Esophagus muscularis mucosa (tissue), 4 donors: ENCODE measurements at regions not wholly inside any gene's neighbourhood (a gene's known extent, or its start where the extent isn't known, plus 50 kb on each side); places are given as distances from the start of the nearest gene placed in this dataset.

Experiments used
- DNase-seq: peaks from one replicate; pipeline ENCODE4 v3.0.0-alpha.2; 2017; ENCODE audit errors: extremely low spot score
- H3K27ac ChIP-seq, 4 donors: fragments of 200-600 bp; sonication (generic); replicated peaks in 1 of 4; 1 replicate in 3 of 4; 2 replicates in 1 of 4; pipeline ENCODE4 v1.5.1; 2016 to 2019; ENCODE audit warnings: mild to moderate bottlenecking in 1 of 4
- H3K27me3 ChIP-seq, 4 donors: fragments of 200-600 bp; sonication (generic); one replicate each; pipeline versions ENCODE4 v1.5.1 to v1.6.0; 2016 to 2019
- H3K36me3 ChIP-seq, 4 donors: fragments of 200-600 bp; sonication (generic); one replicate each; pipeline ENCODE4 v1.5.1; 2016 to 2019
- H3K4me1 ChIP-seq, 4 donors: fragments of 200-600 bp; sonication (generic); one replicate each; pipeline ENCODE4 v1.5.1; 2016 to 2019
- H3K4me3 ChIP-seq, 4 donors: fragments of 200-600 bp; sonication (generic); 1 replicate in 2 of 4; 2 replicates in 2 of 4; pipeline ENCODE4 v1.5.1; 2016 to 2019; ENCODE audit warnings: mild to moderate bottlenecking in 4 of 4, moderate library complexity in 1 of 4
- H3K9me3 ChIP-seq, 4 donors: fragments of 200-600 bp; sonication (generic); 1 replicate in 3 of 4; 2 replicates in 1 of 4; pipeline ENCODE4 v1.5.1; 2016 to 2019
- EP300 ChIP-seq: sonication (generic); formaldehyde crosslinking; IDR thresholded peaks from one replicate; pipeline ENCODE4 v1.6.1; 2017; ENCODE audit warnings: antibody characterized with exemption
- POLR2A ChIP-seq: fragments of 450-650 bp; IDR thresholded peaks from one replicate; pipeline ENCODE4 v1.6.1; 2017; ENCODE audit warnings: antibody characterized with exemption, moderate library complexity, mild to moderate bottlenecking, low read depth
- POLR2AphosphoS5 ChIP-seq, 2 donors: sonication (generic); formaldehyde crosslinking; IDR thresholded peaks; one replicate each; pipeline ENCODE4 v1.6.1; 2017; ENCODE audit warnings: antibody characterized with exemption in 2 of 2
- WGBS: methylation state at CpG from one replicate; pipeline ENCODE4 v1.1.5; 2018; 5-methylcytosine and 5-hydroxymethylcytosine counted together
- intact Hi-C: fragments of 100-400 bp; cut with DNase I; formaldehyde crosslinking; loops from one replicate; pipeline ENCODE4 v1.15.1; 2023
- small RNA-seq, 3 donors: library from RNA; depleted of rRNA; stranded (forward); fragments of <200 nt; gene quantifications; one replicate each; pipeline ENCODE3, GENCODE V24; 2016
- TF ChIP-seq, protein P1 (sequence below), 3 experiments: fragments of 200-600 bp in 2 of 3; fragments of 450-650 bp in 1 of 3; sonication (generic) in 2 of 3; IDR thresholded peaks; one replicate each; pipeline ENCODE4 v1.5.1; 2017 to 2019; ENCODE audit warnings: antibody characterized with exemption in 3 of 3, mild to moderate bottlenecking in 2 of 3, moderate library complexity in 1 of 3

DNA sequence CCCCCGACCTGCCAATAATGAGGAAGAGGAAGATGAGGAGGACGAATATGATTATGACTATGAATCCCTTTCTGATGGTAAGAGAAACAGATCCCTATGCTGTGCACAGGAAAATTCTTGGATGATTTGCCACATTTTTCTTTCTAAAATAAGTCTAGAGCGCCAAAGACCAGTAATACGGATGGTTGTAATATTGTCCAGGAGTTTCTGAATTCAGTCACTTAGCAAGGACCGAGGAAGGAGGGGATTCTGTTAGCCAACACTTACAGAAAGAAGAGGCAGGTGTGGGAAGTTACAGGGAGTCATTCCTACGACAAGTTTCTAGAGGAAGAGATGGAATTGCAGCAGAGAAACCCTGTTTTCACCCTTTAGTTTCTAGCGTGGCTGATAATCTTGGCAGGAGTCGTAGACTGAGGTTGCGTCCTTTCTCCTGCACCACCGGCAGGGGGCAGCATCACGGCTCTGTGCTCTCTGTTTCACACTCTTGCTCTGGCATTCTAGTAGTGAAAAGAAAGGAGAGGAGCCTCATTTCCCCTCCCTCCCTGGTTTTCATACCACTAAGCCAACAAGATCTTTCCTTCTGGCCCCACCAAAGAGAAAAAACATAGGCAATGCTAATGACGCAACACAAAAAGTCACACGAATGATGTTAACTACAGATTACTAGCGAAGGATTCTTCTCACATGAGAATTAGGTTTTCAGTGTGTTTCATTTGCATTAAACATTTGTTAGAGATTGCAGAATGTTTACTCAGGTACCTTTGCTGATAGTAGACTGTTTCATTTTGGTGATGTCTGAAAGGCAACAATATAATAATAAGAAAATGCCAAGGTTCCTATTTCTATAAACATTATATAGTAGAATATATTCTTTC is 82.7 kb downstream of the NOC3L start:
- Histone ChIP-seq H3K36me3 (peaks cover 0 to 19% (median 6%) of the 10 kb centered on the region in 4 donors), H3K9me3 (no peaks in the 10 kb centered on the region), H3K27me3 (no peaks in the 10 kb centered on the region), H3K4me3 (no peak overlapping the region), H3K4me1 (peaks cover 11 to 38% (median 28%) of the 10 kb centered on the region in 4 donors), H3K27ac (peak overlapping the region; percentile 1 to 47 (median 40))
- WGBS: 50% methylated on average over 14 of the region's 14 CpGs
- TF ChIP-seq, protein P1, sequence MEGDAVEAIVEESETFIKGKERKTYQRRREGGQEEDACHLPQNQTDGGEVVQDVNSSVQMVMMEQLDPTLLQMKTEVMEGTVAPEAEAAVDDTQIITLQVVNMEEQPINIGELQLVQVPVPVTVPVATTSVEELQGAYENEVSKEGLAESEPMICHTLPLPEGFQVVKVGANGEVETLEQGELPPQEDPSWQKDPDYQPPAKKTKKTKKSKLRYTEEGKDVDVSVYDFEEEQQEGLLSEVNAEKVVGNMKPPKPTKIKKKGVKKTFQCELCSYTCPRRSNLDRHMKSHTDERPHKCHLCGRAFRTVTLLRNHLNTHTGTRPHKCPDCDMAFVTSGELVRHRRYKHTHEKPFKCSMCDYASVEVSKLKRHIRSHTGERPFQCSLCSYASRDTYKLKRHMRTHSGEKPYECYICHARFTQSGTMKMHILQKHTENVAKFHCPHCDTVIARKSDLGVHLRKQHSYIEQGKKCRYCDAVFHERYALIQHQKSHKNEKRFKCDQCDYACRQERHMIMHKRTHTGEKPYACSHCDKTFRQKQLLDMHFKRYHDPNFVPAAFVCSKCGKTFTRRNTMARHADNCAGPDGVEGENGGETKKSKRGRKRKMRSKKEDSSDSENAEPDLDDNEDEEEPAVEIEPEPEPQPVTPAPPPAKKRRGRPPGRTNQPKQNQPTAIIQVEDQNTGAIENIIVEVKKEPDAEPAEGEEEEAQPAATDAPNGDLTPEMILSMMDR (IDR thresholded peaks at IDR 0.05): peak; percentile 66 to 88 (median 72)
- TF ChIP-seq POLR2A: no peak
- TF ChIP-seq POLR2AphosphoS5 (IDR thresholded peaks at IDR 0.05): peak; percentile 22 to 33
- TF ChIP-seq EP300: no peak
- no peak for DNase-seq
- intact Hi-C loops: loop anchor here (5.0 kb wide), 1 partner anchor 37 kb away; no protein-coding TSS in a partner anchor

DNA sequence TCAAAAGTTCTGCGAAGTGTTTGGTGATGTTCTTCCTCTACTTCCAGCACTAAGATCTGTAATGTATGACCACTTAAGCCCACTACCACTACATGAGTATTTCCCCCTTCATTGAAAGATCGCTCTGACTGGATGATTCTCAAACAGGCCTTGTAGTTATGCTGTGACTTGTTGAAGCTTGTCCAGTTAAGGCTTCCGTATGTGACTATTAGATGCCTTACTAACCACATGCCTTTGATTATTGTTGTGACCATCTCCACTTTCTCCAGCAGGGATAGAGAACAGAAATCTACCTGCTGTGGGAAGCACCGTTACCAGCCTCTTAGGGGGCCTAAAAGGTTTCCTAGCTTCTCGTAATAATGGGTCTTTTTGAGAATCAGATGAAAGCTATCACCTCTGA is 81.1 kb downstream of the NOC3L start:
- Histone ChIP-seq H3K4me1 (peaks cover 0 to 22% (median 18%) of the 10 kb centered on the region in 4 donors), H3K27me3 (no peaks in the 10 kb centered on the region), H3K36me3 (peaks cover 0 to 26% (median 8%) of the 10 kb centered on the region in 4 donors), H3K9me3 (no peaks in the 10 kb centered on the region), H3K27ac (no peak overlapping the region), H3K4me3 (no peak overlapping the region)
- WGBS: 97% methylated on average over 5 of the region's 5 CpGs
- no peak for DNase-seq
- intact Hi-C loops: loop anchor here (5.0 kb wide), 1 partner anchor 36 kb away; no protein-coding TSS in a partner anchor
- TF ChIP-seq POLR2A: no peak
- TF ChIP-seq POLR2AphosphoS5 (IDR thresholded peaks at IDR 0.05): no peak
- TF ChIP-seq, protein P1 (IDR thresholded peaks at IDR 0.05): no peak
- TF ChIP-seq EP300: no peak

DNA sequence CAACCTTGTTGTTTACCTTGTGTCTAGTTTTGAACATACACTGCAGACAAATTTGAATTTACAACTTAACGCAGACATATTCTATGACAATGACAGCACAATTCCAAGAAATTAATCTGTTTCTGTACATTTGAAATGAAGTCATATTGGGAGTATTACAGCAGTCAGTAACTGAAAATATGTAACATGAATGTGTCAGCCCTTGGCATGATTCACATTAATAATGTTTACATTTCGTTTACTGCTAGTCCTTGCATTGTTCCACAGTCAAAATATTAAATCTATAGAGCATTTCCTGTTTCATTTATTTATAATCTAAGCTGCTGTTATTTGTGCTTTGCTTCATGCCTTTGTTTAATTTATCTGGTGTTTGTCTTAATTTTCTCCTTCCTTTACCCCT is 80.4 kb downstream of the NOC3L start:
- no peaks in the 10 kb centered on the region for H3K27me3 ChIP-seq
- peaks cover 0 to 20% (median 18%) of the 10 kb centered on the region in 4 donors for H3K4me1 ChIP-seq
- H3K9me3 ChIP-seq: no peaks in the 10 kb centered on the region
- TF ChIP-seq EP300 (no peak), POLR2AphosphoS5 (IDR thresholded peaks at IDR 0.05) (no peak), POLR2A (no peak)
- TF ChIP-seq, protein P1 (IDR thresholded peaks at IDR 0.05): no peak
- H3K4me3 ChIP-seq: no peak overlapping the region
- no peak for DNase-seq
- H3K27ac ChIP-seq: no peak overlapping the region
- intact Hi-C loops: loop anchor here (5.0 kb wide), 1 partner anchor 35 kb away; no protein-coding TSS in a partner anchor
- H3K36me3 ChIP-seq: peaks cover 0 to 24% (median 8%) of the 10 kb centered on the region in 4 donors
- 82% methylated on average over 2 of the region's 2 CpGs for WGBS

Small RNA genes lying in the stretch of these regions (small RNA-seq; reads per million reads assigned to genes)
- 0 reads per million in 3 donors for gene RNU6-657P
